Activated CD4-positive, alpha-beta T cell treated with anti-CD3 and anti-CD28 coated beads for 36 hours (primary cell): ENCODE measurements at regions not wholly inside any gene's neighbourhood (a gene's known extent, or its start where the extent isn't known, plus 50 kb on each side); places are given as distances from the start of the nearest gene placed in this dataset.

Source experiments
- ATAC-seq: fragments of 200-7000 bp; cut with Tn5 transposase; one replicate; pipeline ENCODE4 v1.10.0; 2021; ENCODE audit warnings: mild to moderate bottlenecking, moderate library complexity
- CTCF ChIA-PET: fragments of 350-600 bp; sonication (Branson Sonifier 250); formaldehyde crosslinking; loops from one replicate; lab custom pipeline; 2021; ENCODE audit warnings: antibody characterized with exemption; lab: Charles Lee
- POLR2A ChIA-PET: fragments of 350-600 bp; sonication (Branson Sonifier 250); formaldehyde crosslinking; loops from one replicate; lab custom pipeline; 2021; ENCODE audit warnings: antibody characterized with exemption, inconsistent platforms; lab: Charles Lee
- DNase-seq: peaks from one replicate; pipeline ENCODE4 v3.0.0-alpha.2; 2020
- H3K27ac Mint-ChIP-seq: one replicate; pipeline ENCODE4 v1.8.0; 2021; ENCODE audit warnings: mixed read lengths
- H3K27me3 Mint-ChIP-seq: one replicate; pipeline ENCODE4 v1.8.0; 2021; ENCODE audit warnings: mixed read lengths
- H3K36me3 Mint-ChIP-seq: one replicate; pipeline ENCODE4 v1.8.0; 2021; ENCODE audit warnings: low read depth, mixed read lengths
- H3K4me1 Mint-ChIP-seq: one replicate; pipeline ENCODE4 v1.8.0; 2021; ENCODE audit warnings: mixed read lengths
- H3K4me3 Mint-ChIP-seq: one replicate; pipeline ENCODE4 v1.8.0; 2021; ENCODE audit warnings: mild to moderate bottlenecking, moderate library complexity, mixed read lengths
- H3K9me3 Mint-ChIP-seq: one replicate; pipeline ENCODE4 v1.8.0; 2021; ENCODE audit warnings: low read depth, mixed read lengths
- intact Hi-C, 2 experiments: fragments of 100-400 bp; cut with DNase I in 1 of 2; cut with micrococcal nuclease in 1 of 2; formaldehyde crosslinking; loops; one replicate each; pipeline versions ENCODE4 v1.14.2 to v1.15.1; 2022 to 2024; cut with DNase I, micrococcal nuclease

DNA sequence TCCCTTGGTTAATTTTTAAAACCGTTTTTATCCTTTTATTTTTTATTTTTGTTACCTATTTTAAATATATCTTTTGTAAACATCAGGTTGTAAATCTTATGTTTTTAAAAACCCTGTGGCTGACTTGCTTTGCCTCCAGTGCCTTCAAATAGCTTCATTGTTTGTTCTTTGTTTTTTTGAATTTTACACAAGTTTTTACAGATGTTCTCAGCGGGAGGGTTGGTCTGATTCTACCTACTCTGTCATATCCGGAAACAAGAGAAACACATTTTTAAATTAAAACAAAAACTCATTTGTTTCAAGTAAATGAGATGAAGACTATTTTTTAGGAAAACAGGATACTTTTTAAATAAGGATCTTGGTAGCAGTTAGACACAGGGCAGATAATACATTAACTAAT is 129.0 kb upstream of the THRB start:
- ChIA-PET CTCF (no interaction called here), POLR2A (no interaction called here)
- Mint-ChIP-seq H3K4me3 (no peak overlapping the region), H3K36me3 (no peaks in the 10 kb centered on the region), H3K27ac (no peak overlapping the region), H3K9me3 (no peaks in the 10 kb centered on the region), H3K27me3 (peaks cover 4% of the 10 kb centered on the region), H3K4me1 (no peaks in the 10 kb centered on the region)
- DNase-seq (no peak), ATAC-seq (no peak)
- intact Hi-C loops, result no loop called here

DNA sequence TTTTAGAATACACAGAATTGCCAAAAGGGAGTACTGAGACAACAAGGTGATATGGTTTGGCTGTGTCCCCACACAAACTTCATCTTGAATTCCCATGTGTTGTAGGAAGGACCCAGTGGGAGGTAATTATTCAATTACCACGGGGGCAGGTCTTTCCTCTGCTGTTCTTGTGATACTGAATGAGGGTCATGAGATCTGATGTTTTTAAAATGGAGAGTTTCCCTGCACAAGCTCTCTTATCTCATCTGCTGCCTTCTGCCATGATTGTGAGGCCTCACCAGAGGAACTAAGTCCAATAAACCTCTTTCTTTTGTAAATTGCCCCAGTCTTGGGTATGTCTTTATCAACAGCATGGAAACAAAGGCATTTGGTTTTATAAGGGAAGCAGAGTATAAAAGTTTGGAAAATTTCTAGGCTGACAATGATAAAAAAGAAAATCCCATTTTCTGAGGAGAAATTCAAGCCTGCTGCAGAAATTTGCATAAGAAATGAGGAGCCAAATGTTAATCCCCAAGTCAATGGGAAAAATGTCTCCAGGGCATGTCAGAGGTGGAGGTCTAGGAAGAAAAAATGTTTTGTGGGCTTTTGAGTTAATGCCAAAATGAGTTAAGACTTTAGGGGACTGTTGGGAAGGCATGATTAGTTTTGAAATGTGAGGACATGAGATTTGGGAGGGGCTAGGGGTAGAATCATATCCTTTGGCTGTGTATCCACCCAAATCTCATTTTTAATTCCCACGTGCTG is 130.5 kb upstream of the THRB start:
- no peak overlapping the region for H3K27ac Mint-ChIP-seq
- H3K36me3 Mint-ChIP-seq, result no peaks in the 10 kb centered on the region
- ChIA-PET CTCF (no interaction called here), POLR2A (no interaction called here)
- no peaks in the 10 kb centered on the region for H3K4me1 Mint-ChIP-seq
- H3K9me3 Mint-ChIP-seq, result no peaks in the 10 kb centered on the region
- intact Hi-C loops, result no loop called here
- DNase-seq (no peak), ATAC-seq (no peak)
- peaks cover 4% of the 10 kb centered on the region for H3K27me3 Mint-ChIP-seq
- H3K4me3 Mint-ChIP-seq, result no peak overlapping the region

DNA sequence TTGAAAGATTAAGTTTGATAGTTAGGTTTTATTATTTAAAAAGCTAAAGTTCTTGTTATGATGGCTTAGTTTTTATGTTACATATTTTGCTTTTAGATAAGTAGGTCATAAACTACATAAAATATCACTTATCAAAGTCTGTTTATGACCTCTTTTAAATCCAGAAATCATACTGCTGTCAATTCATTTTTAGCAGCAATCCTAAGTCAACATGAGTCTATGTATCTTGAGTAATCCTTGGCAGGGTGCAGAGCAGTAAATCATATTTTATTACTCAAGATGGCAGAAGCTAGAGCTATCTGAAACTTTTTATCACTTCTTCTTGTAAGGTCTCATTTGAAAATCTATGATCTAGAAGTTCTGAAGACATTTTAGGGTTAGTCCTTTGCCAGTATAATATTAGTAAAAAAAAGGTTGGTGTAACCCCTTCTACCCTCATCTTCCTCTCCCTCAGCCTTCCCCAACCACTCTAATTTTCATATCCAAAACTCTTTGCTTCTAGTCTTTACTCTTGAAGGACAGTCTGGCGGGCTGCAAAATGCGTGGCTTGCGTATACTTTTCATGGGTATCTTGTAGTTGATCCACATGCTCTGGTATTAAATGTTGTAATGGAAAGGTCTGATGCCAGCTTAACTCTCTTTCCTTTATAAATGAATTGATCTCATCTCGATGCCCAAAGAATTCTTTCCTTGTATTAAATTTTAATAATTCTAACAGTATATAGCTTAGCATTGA is 134.0 kb upstream of the THRB start:
- intact Hi-C loops, result no loop called here
- Mint-ChIP-seq H3K9me3 (no peaks in the 10 kb centered on the region), H3K27ac (no peak overlapping the region), H3K36me3 (no peaks in the 10 kb centered on the region), H3K4me1 (no peaks in the 10 kb centered on the region), H3K4me3 (no peak overlapping the region), H3K27me3 (peaks cover 4% of the 10 kb centered on the region)
- DNase-seq, result no peak
- CTCF ChIA-PET, result interaction anchor here (1.0 kb wide), 1 partner anchor 8 kb away, joined by 5 read pairs; no protein-coding TSS in a partner anchor
- ATAC-seq, result no peak
- POLR2A ChIA-PET, result no interaction called here

DNA sequence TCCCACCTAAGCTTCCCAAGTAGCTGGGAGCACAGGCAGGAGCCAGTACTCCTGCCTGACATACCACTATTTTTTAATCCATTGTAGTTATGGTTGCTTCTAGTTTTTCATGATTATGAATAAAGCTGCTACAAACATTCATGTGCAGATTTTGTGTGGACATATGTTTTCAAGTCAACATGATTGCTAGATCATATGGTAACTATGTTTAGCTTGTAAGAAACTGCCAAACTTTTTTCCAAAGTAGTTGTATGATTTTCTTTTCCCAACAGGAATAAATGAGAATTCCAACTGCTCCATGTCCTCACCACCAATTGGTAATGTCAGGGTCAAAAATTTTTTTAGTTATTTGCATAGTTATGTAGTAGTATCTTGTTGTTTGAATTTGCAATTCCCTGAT is 136.8 kb upstream of the THRB start:
- no peaks in the 10 kb centered on the region for H3K4me1 Mint-ChIP-seq
- ATAC-seq, result no peak
- no peaks in the 10 kb centered on the region for H3K9me3 Mint-ChIP-seq
- no peaks in the 10 kb centered on the region for H3K27me3 Mint-ChIP-seq
- H3K4me3 Mint-ChIP-seq, result no peak overlapping the region
- CTCF ChIA-PET, result no interaction called here
- DNase-seq, result no peak
- H3K27ac Mint-ChIP-seq, result no peak overlapping the region
- POLR2A ChIA-PET, result no interaction called here
- intact Hi-C loops, result no loop called here
- H3K36me3 Mint-ChIP-seq, result no peaks in the 10 kb centered on the region

DNA sequence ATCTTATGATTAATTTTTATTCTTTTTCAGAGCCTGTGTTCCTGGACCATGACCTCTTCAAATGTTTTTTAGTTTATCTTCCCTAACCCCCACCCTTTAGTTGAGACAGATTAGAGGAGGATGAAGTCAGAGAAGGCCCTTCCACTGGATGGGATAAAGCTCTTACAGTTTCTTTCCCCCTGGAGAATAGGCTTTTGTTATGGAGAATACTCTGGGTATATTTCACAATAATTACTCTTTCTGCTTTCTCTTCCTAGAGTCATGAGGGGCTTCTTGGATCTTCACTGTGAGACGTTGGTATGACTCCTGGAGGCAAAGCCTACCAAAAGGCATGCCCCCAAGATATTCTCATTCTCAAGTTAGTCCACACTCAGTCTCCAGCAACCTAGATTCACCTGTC is 144.4 kb upstream of the THRB start:
- H3K36me3 Mint-ChIP-seq, result no peaks in the 10 kb centered on the region
- no peak for ATAC-seq
- DNase-seq, result no peak
- H3K4me3 Mint-ChIP-seq, result no peak overlapping the region
- no peaks in the 10 kb centered on the region for H3K4me1 Mint-ChIP-seq
- no peaks in the 10 kb centered on the region for H3K9me3 Mint-ChIP-seq
- no peak overlapping the region for H3K27ac Mint-ChIP-seq
- CTCF ChIA-PET, result interaction anchor here (1.6 kb wide), 1 partner anchor 13 kb away, joined by 5 read pairs; no protein-coding TSS in a partner anchor
- no peaks in the 10 kb centered on the region for H3K27me3 Mint-ChIP-seq
- POLR2A ChIA-PET, result no interaction called here
- intact Hi-C loops, result no loop called here

DNA sequence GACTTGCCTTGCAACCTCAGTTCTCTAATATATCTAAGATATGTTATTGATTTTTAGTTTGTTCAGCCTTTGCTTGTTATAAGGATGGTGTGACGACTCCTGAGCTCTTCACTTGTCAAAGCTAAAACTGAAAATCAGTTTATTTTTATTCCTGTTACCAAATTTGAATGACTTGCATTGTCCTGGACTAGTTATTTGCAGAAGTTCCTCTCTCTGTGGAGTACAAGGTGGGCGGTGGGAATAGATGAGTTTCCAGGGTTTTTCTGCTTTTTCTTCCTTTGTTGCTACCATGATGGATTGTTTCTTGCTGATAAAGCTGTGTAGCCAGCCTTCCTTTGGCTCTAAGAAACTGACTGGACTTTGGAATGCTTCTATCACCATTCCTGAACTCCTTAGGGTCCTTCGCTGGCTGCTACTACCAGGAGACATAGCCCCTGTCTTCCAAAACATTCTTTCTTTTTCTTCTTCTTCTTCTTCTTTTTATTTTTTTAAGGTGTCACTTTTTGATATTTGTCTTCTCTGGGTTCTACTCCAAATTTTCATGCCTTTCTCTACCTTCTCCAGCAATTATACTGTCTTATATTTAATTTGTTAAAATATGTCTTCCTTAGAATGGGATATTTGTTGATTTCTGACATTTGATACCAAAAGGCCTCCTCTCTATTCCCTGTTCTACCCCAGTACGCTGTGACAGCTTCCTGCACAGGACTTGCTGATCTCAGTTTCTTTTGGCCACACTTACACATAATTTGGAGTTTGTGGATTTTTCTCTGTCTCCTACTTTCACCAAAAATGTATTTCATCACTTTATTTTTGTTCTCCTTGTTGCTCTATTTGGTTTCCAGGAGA is 145.1 kb upstream of the THRB start:
- Mint-ChIP-seq H3K9me3 (no peaks in the 10 kb centered on the region), H3K4me3 (no peak overlapping the region), H3K4me1 (no peaks in the 10 kb centered on the region), H3K36me3 (no peaks in the 10 kb centered on the region), H3K27me3 (no peaks in the 10 kb centered on the region), H3K27ac (no peak overlapping the region)
- ATAC-seq (no peak), DNase-seq (no peak)
- ChIA-PET CTCF (interaction anchor here (1.6 kb wide), 1 partner anchor 13 kb away, joined by 5 read pairs; no protein-coding TSS in a partner anchor), POLR2A (no interaction called here)
- intact Hi-C loops, result no loop called here

DNA sequence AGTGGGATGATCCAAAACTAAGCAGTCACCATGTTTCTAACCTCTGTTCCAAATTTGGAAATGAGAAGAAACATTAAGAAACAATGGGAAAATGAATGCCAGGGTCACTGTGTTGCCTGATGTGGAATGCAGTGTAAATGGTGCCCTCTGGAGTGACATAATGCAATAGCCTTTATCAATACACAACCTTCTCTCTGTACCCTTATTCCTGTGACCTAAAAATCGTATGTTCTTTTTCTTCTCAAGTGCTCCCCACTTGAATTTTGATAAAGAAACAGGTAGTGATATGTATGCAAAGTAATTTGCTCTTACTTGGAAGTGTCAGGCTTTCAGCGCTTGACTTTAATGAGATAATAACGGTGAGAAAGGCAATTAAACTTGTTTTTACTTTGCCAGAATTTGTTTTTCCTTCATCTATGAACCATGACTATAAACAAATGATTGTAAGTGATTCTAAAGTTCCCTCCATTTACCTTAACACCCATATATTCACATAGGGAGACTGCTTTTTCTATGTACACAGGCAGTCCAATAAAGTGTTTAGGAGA is 145.8 kb upstream of the THRB start:
- H3K9me3 Mint-ChIP-seq, result no peaks in the 10 kb centered on the region
- no peak overlapping the region for H3K4me3 Mint-ChIP-seq
- ChIA-PET CTCF (no interaction called here), POLR2A (no interaction called here)
- no peaks in the 10 kb centered on the region for H3K27me3 Mint-ChIP-seq
- intact Hi-C loops, result no loop called here
- no peak overlapping the region for H3K27ac Mint-ChIP-seq
- H3K4me1 Mint-ChIP-seq, result no peaks in the 10 kb centered on the region
- ATAC-seq (no peak), DNase-seq (no peak)
- no peaks in the 10 kb centered on the region for H3K36me3 Mint-ChIP-seq

DNA sequence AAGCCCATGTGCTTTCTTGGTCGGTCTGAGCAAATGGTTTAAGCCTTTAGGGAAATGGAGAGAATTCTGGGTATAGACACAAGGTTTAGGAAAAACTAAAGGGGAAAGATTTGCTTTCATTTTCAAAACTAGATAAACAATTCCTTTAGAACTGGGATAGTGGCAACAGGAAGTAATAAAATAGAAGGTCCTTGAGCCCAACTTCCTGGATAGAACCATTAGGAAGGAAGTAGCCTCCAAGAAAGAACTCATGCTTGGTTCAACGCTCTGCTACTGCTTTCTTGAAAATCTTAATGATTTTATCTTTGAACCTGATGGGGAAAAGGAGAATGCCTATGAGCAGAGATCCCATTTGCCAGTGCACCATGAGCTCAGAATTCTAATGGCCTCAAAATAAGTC is 147.0 kb upstream of the THRB start:
- H3K4me1 Mint-ChIP-seq, result no peaks in the 10 kb centered on the region
- no peaks in the 10 kb centered on the region for H3K27me3 Mint-ChIP-seq
- no peaks in the 10 kb centered on the region for H3K36me3 Mint-ChIP-seq
- CTCF ChIA-PET, result no interaction called here
- no peaks in the 10 kb centered on the region for H3K9me3 Mint-ChIP-seq
- no peak overlapping the region for H3K27ac Mint-ChIP-seq
- DNase-seq, result no peak
- intact Hi-C loops, result no loop called here
- no peak overlapping the region for H3K4me3 Mint-ChIP-seq
- no peak for ATAC-seq
- POLR2A ChIA-PET, result no interaction called here

DNA sequence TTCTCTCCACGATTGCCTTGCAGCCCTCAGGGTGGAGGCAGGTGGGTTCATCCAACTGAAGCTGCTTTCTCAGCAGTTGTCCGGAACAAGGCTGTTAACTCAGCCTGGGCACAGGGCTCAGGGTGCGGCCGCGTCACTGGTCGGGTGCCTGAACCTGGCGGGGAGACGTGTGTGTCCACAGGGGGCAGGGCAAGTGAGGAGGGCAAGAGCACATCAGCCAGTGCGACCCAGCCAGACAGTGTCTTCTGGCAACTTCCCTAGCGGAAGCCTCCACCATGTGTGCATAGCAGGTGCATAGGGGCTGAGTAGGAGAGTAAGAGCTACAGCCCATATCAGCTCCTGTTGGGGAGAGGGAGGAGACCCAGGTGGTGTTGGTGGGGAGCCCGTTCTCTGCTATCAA is 150.4 kb upstream of the THRB start:
- no peak overlapping the region for H3K27ac Mint-ChIP-seq
- CTCF ChIA-PET, result no interaction called here

DNA sequence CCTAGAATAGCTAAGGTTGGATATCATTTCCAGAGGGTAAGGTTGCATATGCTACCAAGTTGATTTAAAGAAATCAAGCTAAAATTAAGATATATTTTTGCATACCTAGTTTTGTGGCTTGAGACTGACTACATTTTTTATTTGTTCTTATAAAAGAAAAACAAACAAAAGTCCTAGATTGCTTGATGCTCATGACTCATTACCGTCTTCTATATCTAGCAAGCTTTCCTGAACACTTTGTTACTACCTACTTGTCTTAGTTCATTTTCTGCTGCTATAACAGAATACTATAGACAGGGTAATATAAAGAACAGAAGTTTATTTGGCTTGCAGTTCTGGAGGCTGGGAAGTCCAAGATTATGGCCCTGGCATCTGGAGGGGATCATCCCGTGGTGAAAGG is 152.1 kb upstream of the THRB start:
- H3K36me3 Mint-ChIP-seq, result no peaks in the 10 kb centered on the region
- H3K27me3 Mint-ChIP-seq, result no peaks in the 10 kb centered on the region
- no peak overlapping the region for H3K4me3 Mint-ChIP-seq
- H3K27ac Mint-ChIP-seq, result no peak overlapping the region
- ChIA-PET CTCF (no interaction called here), POLR2A (no interaction called here)
- no peak for DNase-seq
- intact Hi-C loops, result no loop called here
- H3K4me1 Mint-ChIP-seq, result no peaks in the 10 kb centered on the region
- ATAC-seq, result no peak
- no peaks in the 10 kb centered on the region for H3K9me3 Mint-ChIP-seq

More for the DNA sequence above, 150.4 kb upstream of the THRB start:
- no peaks in the 10 kb centered on the region for H3K9me3 Mint-ChIP-seq
- intact Hi-C loops, result no loop called here
- H3K4me1 Mint-ChIP-seq, result no peaks in the 10 kb centered on the region
- DNase-seq (no peak), ATAC-seq (no peak)
- POLR2A ChIA-PET, result no interaction called here
- H3K36me3 Mint-ChIP-seq, result no peaks in the 10 kb centered on the region
- no peaks in the 10 kb centered on the region for H3K27me3 Mint-ChIP-seq
- H3K4me3 Mint-ChIP-seq, result no peak overlapping the region

DNA sequence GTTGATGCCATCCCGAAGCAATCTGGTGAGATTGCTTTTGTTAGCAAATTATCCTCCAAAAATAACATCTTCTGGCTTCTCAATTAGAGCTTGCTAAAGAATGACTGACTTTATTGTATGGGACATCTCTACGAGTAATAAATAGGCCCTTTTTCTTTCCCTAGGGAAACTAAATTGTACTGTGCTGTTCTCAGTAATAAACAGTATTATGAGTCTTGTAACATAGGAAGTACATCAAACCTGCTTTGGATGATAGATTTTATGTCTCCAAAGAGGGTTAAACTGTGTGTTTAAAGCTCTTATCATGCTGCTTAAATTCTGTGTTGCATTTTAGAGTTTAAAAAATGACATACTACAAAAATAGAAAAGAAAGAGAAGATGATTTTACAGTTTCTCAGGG is 153.4 kb upstream of the THRB start:
- ChIA-PET POLR2A (no interaction called here), CTCF (no interaction called here)
- DNase-seq, result no peak
- no peak for ATAC-seq
- no peaks in the 10 kb centered on the region for H3K4me1 Mint-ChIP-seq
- no peaks in the 10 kb centered on the region for H3K27me3 Mint-ChIP-seq
- H3K4me3 Mint-ChIP-seq, result no peak overlapping the region
- no peaks in the 10 kb centered on the region for H3K9me3 Mint-ChIP-seq
- H3K36me3 Mint-ChIP-seq, result no peaks in the 10 kb centered on the region
- intact Hi-C loops, result no loop called here
- H3K27ac Mint-ChIP-seq, result no peak overlapping the region
